Stimulated activated CD4-positive, alpha-beta T cell treated with anti-CD3 and anti-CD28 coated beads, TNF-alpha, amount 100 ng/mL, for 1 hour (primary cell): ENCODE measurements at regions not wholly inside any gene's neighbourhood (a gene's known extent, or its start where the extent isn't known, plus 50 kb on each side); places are given as distances from the start of the nearest gene placed in this dataset.
"Not testable (repeated sequence)": the region's sequence is repeated elsewhere in the genome, so short reads cannot be mapped to it uniquely, and the experiment has no call there.

Source experiments
- DNase-seq, 3 donors: peaks; one replicate each; pipeline ENCODE4 v3.0.0-alpha.2; 2020; ENCODE audit warnings: low read depth in 3 of 3, low spot score in 1 of 3

- no peak for DNase-seq
These were observed 371.9 kb upstream of the VRK2 start for GRCh38 chr2:57674743-57675142.

DNA sequence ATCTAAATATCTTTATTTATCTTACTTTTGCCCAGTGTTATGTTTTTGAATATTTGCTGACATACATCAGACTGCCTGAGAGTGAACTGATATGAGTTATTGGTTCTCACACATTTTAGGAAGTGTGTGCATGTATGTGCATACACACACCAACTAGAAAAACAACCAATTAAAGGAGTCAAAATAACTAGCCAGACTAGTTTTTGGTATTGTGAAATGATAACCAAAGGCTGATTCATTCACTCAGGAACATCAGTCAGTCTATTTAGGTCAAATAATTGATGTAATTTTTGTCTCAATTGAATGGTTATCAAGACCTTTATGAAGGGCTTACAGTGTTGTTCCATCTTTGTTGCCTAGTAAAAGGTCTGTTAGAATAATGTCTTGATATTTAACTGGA, 369.3 kb upstream of the VRK2 start:
- no peak for DNase-seq

DNA sequence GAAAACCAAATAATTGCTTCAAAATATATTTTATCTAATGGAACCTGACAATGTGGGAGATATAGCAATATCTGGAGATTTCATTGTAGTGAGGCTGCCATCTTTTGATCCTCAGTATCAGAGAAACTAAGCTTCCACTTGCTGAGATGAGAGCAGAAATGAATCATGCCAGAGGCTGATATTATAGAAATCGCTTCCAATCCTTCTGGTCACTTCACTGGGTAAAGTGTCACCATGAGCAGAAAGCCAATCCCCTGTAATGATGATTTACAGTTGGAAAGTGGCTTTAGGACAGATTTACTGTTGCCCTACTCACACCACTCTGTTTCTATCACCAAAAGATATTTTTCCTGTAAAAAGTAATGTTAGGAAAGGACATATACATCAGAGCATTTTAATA, 365.0 kb upstream of the VRK2 start:
- DNase-seq, result no peak

- no peak for DNase-seq
These were observed 361.6 kb upstream of the VRK2 start for GRCh38 chr2:57685032-57685431.

- DNase-seq, result no peak
These were observed 354.2 kb upstream of the VRK2 start for GRCh38 chr2:57692395-57692794.

DNA sequence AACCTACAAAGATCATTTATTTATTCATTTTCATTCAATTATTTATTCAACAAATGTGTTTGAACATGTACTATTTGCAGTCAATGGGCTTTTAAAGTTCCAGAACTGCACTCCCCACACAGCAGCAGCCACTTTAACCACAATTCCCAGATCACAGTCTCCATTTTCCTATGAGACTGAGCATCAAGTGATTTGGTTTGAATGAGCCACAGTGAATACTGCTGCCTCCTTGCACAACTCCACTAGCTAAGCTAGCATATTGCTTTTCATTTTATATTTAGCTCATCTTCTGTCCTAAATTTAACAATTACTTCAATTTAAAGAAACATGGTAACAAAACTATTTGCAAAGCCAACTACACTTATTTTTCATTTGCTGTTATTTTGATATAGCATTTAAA, 353.4 kb upstream of the VRK2 start:
- DNase-seq, result no peak

- DNase-seq, result no peak
These were observed 352.6 kb upstream of the VRK2 start for GRCh38 chr2:57693965-57694364.

DNA sequence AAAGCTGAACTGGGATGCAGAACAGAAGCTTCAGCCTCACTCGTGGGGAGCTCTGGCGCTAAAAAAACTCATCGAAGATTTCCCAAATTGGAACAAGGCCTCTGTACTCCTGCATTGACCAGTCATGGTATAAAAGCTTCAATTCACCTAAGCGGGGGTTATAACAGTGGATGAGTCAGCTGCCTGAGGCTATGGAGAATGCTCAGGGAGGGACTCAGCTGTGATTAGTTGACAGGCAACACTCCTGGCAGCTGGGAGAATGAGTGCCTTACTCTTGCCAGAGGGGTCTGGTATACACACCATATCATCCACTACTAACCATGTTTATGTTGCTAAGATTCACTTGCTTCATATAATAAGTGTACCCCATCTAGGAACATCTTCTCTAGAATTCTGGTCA, 350.6 kb upstream of the VRK2 start:
- DNase-seq, result no peak

DNA sequence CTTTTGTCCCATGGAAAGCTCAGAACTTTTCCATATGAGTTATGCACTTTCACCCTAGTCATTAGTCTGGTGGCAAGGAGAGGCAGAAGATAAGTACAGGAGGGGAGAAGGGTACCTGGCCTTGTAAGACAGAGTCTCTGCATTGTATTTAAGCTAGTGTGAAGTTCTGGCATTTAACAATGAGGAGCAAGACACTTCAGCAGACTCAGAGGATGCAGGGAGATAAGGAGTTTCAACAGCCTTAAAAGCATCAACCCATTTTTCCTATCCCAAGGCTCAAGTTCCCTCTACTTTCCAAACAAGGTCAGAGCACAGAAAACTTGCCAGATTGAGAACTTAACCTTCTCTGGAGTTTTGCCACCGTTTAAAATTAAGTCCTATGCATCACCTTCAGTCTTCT, 348.2 kb upstream of the VRK2 start:
- DNase-seq, result no peak

DNA sequence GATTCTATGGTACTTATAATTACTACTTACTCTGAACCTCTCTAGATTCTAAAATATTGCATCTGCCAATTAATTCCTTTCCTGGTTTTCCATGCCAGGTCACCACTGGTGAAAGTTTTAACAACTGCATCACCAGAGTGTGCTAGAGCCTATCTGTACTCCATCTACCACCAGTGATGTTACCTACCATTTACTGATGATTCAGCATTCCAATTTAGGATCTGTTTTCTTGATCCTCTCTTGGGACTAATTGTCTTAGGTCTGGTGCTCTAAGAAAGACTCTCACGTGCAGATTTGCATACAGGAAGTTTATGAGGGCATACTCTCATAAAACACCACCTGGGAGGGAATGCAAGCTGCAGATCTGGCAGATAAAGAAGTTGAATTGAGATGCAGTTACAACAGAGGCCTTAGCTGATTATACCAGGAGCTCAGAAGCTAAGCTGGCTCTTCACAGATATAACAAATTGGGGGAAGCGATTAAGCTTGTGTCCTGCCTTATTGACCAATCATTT, 347.6 kb upstream of the VRK2 start:
- DNase-seq, result no peak

DNA sequence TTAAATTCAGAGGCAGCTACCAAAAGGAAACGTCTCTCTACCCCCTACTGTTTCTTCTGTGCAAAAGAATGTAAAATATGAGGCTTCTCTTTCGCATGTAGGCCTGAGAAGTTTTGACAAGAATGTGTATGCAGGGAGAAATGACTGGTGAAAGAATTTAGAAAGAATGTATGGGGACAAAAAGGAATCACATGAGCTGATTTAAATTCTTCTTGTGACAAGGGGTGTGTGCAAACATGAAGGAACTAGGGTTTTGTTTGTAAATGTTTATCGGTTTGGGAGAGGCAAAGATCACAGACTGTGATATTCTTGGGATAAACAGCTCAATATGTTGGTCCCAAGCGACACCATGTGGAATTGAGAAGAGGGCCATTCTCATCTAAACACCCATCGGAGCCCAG, 345.2 kb upstream of the VRK2 start:
- DNase-seq, result no peak

GRCh38 chr2:57703407-57703806, 343.2 kb upstream of the VRK2 start:
- no peak for DNase-seq

DNA sequence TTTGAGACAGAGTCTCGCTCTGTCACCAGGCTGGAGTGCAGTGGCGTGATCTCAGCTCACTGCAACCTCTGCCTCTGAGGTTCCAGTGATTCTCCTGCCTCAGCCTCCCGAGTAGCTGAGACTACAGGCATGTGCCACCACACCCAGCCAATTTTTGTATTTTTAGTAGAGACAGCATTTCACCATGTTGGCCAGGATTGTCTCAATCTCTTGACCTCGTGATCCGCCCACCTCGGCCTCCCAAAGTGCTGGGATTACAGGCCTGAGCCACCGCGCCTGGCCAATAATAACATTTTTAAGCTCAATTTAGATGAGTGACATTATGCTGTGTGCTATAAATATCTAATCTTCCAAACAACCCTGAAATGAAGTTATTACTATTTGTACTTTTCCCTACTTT, 338.8 kb upstream of the VRK2 start:
- not testable (repeated sequence) for DNase-seq

GRCh38 chr2:57711991-57712390, 334.6 kb upstream of the VRK2 start:
- DNase-seq, result no peak

GRCh38 chr2:57720728-57721627, 325.6 kb upstream of the VRK2 start:
- DNase-seq, result peak in 1 of 3 donors; percentile 0

- DNase-seq, result no peak
These were observed 321.2 kb upstream of the VRK2 start for GRCh38 chr2:57725337-57725947.

- no peak for DNase-seq
These were observed 320.3 kb upstream of the VRK2 start for GRCh38 chr2:57726294-57726693.

DNA sequence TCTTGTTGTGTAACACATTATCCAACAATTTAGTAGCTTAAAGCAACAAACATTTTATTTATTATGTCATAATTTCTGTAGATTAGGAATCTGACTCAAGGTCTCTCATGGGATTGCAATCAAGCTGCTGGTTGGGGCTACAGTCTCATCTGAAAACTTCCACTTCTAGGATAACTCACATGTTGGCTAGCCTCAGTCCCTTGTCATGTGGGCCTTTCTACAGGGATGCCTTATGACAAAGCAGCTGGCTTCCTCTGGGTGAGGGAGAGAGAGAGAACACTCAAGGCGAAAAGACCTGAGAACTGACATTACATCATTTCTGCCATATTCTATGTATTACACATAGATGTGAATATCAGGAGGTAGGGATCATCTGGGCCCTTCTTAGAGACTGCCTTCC, 317.9 kb upstream of the VRK2 start:
- DNase-seq, result no peak

GRCh38 chr2:57733956-57734355, 312.6 kb upstream of the VRK2 start:
- no peak for DNase-seq

- no peak for DNase-seq
These were observed 305.7 kb upstream of the VRK2 start for GRCh38 chr2:57740891-57741290.

DNA sequence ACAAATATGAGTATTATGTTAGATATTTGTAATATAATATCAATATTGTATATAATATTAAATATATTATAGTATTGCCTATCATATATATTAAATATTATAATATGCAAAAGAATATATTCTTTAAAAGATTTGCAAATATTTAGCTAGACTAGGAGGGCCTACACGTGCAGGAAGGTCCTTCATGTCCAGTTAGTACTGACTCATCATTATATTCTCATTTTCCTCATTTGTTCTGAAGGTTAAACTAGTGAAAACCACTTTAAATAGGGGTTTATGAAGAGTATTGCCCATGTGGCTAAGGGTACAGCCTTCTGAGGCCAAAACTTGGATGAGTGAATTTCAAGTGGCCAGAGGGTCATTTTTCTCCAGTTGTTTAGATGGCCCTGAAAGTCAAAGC, 293.0 kb upstream of the VRK2 start:
- no peak for DNase-seq

DNA sequence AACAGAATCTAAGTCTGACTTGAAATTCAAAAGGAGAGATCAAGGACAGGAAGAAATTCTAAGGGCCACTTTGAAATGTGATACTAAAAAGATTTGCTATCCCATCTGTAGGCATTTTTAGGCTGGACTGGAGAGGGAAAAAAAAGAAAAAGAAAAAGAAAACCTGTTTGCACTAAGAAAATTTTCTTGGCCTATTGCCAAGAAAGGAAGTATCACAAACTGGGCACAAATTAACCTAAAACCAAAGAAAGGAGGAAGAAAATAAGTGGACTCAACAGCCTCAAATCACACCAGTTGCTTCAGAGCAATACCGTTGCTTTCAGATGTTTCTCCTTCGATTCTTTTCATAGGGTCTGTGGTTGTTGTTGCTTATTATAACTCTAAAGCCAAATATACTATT, 287.9 kb upstream of the VRK2 start:
- no peak for DNase-seq

DNA sequence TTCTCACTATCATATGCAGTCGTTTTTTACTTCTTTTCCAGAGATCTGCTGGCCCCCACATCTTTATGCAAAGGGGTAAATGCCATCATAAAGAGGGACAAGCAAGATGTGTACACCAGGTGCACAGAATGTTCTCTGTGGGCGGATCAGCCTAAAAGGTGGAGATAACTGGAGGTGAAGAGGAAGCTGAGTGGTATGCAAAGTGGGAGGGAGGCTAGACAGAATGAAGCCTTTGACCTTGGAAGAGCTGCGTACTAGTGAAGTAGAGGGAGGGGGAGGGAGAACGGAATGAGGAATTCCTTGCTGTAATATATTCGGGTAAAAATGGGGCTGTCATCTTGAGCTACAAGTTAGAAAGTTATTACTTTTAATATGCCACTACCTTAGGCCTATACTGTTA, 287.5 kb upstream of the VRK2 start:
- DNase-seq, result no peak
